GM18511 (cell line): ENCODE measurements at regions not wholly inside any gene's neighbourhood (a gene's known extent, or its start where the extent isn't known, plus 50 kb on each side); places are given as distances from the start of the nearest gene placed in this dataset.

Experiments used
- ATAC-seq: cut with Tn5 transposase; IDR thresholded peaks from one replicate; pipeline ENCODE4 v1.9.1; 2021; ENCODE audit warnings: mild to moderate bottlenecking, moderate library complexity; ENCODE audit not compliant: unreplicated experiment

GRCh38 chr6:143621876-143622605 is 55.7 kb upstream of the PHACTR2 start:
- ATAC-seq, result no peak

- ATAC-seq, result no peak
Observed at GRCh38 chr6:143621159-143621873, 56.4 kb upstream of the PHACTR2 start.

GRCh38 chr6:143620447-143620846 is 57.3 kb upstream of the PHACTR2 start:
- ATAC-seq, result no peak

- ATAC-seq, result no peak
Observed at GRCh38 chr6:143619824-143620401, 57.9 kb upstream of the PHACTR2 start.

GRCh38 chr6:143616741-143617140 is 61.0 kb upstream of the PHACTR2 start:
- ATAC-seq, result no peak

GRCh38 chr6:143615785-143616184 is 62.0 kb upstream of the PHACTR2 start:
- peak; percentile 72 for ATAC-seq

GRCh38 chr6:143614235-143614634 is 63.5 kb upstream of the PHACTR2 start:
- no peak for ATAC-seq

- ATAC-seq, result no peak
Observed at GRCh38 chr6:143613749-143614148, 64.0 kb upstream of the PHACTR2 start.

- no peak for ATAC-seq
Observed at GRCh38 chr6:143612186-143612585, 65.6 kb upstream of the PHACTR2 start.

- ATAC-seq, result no peak
Observed at GRCh38 chr6:143611580-143611979, 66.2 kb upstream of the PHACTR2 start.

- ATAC-seq, result no peak
Observed at GRCh38 chr6:143609972-143610371, 67.8 kb upstream of the PHACTR2 start.

GRCh38 chr6:143609501-143609900 is 68.3 kb upstream of the PHACTR2 start:
- ATAC-seq, result no peak

GRCh38 chr6:143608906-143609305 is 68.9 kb upstream of the PHACTR2 start:
- no peak for ATAC-seq

- ATAC-seq, result no peak
Observed at GRCh38 chr6:143607974-143608373, 69.8 kb upstream of the PHACTR2 start.

- no peak for ATAC-seq
Observed at GRCh38 chr6:143607168-143607567, 70.6 kb upstream of the PHACTR2 start.

GRCh38 chr6:143605906-143606521 is 71.8 kb upstream of the PHACTR2 start:
- ATAC-seq, result no peak

GRCh38 chr6:143603455-143603854 is 74.3 kb upstream of the PHACTR2 start:
- ATAC-seq, result no peak

GRCh38 chr6:143601504-143601903 is 76.3 kb upstream of the PHACTR2 start:
- ATAC-seq, result no peak

GRCh38 chr6:143600821-143601220 is 76.9 kb upstream of the PHACTR2 start:
- no peak for ATAC-seq

GRCh38 chr6:143598466-143599080 is 79.2 kb upstream of the PHACTR2 start:
- peak; percentile 75 for ATAC-seq

GRCh38 chr6:143596866-143597265 is 80.9 kb upstream of the PHACTR2 start:
- ATAC-seq, result no peak
